ENCODE measurements at regions not wholly inside any gene's neighbourhood (a gene's known extent, or its start where the extent isn't known, plus 50 kb on each side); places are given as distances from the start of the nearest gene placed in this dataset.
"Not testable (repeated sequence)": the region's sequence is repeated elsewhere in the genome, so short reads cannot be mapped to it uniquely, and the experiment has no call there.

- DNase-seq, result no peak
Measured at GRCh38 chrX:97860226-97860625, 976.5 kb downstream of the RPA4 start.

DNA sequence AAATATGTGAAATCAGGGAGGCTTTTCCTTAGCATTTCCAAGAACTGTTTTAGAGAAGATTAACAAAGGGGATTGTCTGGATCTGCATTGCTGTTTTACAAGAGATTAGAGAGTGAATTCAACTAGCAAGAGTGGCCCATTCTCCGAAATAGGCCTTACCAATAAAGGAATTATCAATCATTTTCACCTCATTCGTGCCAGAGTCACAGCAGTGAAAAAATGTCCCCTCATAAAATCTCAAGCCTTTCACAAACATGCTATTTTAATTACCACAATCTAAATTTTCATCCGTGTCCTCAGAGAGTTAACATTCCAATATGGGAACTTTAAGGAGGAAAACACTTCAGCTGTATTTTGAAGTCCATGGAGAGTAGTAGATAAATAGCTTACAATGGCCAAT lies 979.6 kb downstream of the RPA4 start:
- DNase-seq, result no peak

DNA sequence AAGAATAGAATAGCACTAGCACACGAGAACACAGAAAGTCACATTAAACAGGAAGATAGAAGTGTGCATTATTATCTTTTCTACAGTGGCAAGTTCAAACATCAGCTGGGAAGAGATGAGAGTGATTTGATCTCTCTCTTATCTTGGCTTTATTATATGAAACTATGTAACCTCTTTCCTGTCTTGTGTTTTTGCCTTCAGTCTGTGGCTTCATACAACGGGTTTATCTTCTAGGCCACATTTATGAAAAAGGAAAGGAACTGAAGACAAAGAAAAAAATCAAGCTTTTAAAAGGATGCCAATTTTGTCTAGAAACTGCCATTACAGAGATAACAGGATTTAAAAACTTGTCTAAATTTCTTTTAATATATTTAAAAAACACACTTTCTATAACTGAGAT lies 983.6 kb downstream of the RPA4 start:
- DNase-seq, result no peak

DNA sequence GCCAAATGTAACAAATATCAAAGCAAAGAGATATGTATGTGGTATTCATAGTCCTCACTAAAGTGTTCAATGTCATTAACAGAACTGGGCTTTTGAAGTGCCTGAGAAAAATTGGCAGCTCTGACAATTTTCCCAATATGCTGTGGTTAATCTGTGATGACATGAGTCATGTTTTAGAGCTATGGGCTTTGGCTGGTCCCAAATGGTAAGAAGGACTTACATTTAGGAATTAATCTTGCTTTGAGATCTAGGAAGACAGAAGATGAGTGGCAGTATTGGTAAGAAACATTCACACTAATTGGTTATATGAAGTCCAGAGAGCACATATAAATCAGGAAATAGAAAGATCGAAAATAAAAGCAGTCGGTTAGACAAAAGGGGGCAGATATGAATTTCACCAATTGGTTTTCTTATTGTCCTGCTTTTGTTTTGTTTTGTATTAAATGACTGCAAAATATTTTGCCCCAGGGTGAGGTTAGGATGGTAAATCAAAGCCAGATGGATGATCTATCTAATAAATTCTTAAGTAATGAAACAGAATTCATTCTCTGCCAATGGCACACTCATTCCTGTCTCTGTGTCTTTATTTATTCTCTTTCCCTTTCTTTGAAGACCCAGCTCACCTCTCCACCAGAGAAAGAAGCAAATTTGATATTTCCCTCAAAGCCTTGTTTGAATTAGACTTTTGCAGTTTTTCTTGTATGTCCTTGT lies 993.1 kb downstream of the RPA4 start:
- no peak for DNase-seq

DNA sequence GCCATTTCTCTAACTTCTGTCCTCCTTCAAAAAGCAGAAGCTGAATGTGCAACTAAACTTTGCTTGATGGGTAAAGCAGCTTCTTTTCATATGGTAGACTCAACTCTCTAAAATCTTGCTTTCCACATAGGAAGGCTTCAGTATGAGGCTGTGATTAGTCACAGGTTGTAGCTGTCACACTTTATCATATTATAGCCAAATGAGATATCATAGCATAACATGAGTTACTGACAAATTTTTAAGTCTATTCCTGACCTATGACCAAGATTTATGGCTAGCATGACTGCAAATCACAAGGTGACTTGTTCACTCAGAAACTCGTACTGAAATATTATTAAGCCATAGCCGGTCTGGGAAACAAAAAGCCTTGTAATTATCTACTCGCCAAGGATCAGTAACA lies 998.6 kb downstream of the RPA4 start:
- DNase-seq, result no peak

DNA sequence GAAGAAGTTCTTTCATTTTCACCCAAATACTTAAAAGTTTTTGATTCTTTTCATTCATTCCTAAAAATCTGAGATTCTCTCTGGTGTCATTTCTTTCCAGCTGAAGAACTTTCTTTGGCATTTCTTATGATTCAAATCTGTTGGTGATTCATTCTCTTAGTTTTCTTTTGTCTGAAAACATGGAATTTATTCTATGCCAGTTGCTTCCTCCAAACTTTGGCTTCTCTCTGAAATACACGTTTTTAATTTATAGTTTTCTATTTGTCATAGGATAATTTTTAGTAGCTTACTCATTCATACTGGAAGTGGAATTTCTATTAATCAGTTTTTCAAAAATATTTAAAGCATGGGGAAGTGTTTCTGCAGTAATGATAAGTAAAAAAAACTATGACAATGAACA lies 1012.0 kb downstream of the RPA4 start:
- DNase-seq, result no peak

- DNase-seq, result no peak
Measured at GRCh38 chrX:97897998-97898397, 1014.3 kb downstream of the RPA4 start.

DNA sequence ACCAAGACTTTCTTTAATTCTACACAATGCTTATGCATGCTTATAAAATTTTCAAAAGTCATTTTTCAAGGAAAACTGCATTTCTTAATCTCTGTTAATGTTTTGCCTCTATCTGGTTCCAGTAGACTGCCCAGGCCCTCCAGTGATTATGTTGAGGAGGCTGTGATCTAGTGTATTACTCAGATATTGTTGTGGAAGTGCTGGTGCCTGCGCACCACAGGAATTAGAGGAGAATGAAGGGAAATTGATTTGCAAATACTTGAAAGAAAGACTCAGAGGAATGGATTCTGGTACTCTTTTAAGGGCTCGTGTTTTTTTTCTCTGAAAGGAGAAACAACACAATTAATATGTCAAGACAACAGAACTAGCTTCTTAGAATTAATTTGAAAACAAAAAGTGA lies 1015.1 kb downstream of the RPA4 start:
- no peak for DNase-seq

DNA sequence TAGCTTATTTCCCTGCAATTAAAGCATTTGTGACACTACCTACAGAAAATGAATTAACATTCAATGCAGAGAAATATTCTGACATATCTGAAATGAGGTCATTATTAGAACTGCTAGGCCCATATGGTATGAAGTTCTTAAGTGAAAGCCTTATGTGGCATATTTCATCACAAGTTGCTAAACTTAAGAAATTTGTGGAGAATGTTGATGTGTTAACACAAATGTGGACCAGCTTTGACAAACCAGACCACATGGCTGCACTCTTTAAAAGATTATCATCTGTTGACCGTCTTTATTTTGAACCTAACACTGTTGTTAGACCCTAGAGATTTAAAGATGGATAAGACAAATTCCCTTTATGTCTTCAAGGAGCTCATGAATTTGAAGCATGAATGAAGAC lies 1024.1 kb downstream of the RPA4 start:
- no peak for DNase-seq

DNA sequence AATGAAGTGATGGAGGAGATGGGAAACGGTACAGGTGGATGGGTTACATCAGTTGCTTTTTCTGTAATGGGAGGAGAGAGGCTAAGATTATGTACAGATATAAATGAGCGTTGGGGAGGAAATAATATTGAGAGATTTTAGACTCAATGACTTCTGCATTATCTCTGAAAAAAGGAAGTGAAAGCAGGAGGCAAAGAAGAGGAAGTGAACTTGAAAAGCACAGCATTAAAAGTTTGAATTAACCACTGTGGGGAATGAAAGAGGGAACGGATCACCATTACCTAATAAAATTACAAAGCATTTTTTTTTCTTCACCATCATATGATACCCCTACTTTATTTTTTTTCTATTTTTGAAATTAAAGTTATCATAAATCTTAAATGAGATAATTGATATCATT lies 1025.5 kb downstream of the RPA4 start:
- DNase-seq, result no peak

- DNase-seq, result not testable (repeated sequence)
Measured at GRCh38 chrX:97915390-97915789, 1031.7 kb downstream of the RPA4 start.

DNA sequence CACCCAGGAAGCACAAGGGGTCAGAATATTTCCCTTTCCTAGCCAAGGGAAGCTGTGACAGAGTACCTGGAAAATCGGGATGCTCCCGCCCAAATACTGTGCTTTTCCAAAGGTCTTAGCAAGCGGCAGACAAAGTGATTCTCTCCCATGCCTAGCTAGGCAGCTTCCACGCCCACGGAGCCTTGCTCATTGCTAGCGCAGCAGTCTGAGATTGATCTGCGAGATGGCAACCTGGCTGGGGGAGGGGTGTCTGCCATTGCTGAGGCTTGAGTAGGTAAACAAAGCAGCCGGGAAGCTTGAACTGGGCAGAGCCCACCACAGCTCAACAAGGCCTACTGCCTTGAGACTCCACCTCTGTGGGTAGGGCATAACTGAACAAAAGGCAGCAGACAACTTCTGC lies 1037.5 kb downstream of the RPA4 start:
- not testable (repeated sequence) for DNase-seq

DNA sequence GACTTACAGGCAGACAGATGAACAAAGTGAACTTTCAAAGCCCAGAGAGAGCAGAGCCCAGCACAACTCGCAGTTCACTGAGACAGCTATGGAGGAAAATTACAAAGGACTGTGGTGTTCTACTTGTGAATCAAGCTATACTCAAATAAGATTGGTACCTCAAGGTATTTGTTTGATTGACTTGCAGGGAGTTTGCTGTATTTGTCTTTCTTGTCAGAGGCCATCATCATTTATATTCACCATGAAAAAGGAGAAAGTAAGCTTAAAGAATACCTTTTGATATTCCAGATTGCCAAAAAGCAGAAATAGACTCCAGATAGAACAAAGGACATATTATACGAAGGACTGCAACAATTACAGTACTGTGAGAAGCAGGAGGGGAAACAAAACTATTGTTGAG lies 1047.9 kb downstream of the RPA4 start:
- no peak for DNase-seq

GRCh38 chrX:97936296-97936695 lies 1052.6 kb downstream of the RPA4 start:
- DNase-seq, result no peak

DNA sequence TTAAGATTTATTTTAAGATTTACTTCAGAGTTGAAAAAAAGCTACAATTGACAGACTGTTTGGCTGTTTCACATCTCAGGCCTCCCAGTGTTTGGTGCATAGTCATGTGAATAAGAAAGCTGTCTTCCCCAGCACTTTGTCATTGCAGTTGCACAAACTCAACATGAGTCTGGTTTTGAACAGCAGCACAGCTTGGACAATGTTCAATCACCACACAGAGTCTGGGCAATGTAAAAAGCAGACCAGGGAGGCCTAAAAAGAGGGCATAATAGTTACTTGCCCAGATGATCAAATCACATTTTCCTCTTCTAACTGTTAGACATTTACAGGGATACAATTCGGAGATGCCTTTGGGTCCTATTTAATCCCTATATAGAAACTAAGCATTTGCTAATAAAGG lies 1055.0 kb downstream of the RPA4 start:
- DNase-seq, result no peak

DNA sequence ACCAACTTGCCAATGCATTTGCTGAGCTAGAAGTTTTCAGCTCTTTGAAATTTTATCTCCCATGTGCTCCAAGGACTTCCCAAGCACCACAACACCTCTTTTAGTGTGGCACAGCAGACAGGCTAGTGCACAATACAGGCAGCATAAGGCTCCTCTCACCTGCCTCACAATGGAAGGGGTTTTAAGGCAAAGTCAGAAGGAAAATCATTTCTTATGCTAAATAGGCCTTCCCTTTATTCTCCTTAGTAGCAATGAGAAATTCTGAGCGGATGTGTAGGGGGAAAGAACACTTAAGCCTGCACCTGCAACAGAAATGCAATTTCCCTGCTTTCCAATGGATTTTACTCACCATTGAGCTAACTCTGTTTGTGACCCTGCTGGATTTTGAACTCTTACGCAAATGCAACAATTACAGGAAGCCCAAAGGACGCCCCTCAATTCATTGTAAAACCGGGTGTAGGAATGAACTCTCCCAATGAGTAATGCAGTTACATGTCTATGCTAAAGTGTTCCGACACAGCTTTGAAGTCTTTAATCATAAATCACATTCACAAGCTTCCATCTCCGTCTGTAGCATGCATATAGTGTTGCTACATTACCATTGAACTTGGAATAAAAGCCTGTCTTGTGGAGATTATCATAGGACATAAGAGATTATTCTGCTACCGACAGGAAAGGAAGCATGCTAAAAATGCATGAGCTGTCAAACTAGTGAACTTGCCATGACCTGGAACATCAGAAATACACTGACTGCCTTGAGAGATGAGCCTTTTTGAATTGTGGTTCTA lies 1084.9 kb downstream of the RPA4 start:
- DNase-seq, result no peak

DNA sequence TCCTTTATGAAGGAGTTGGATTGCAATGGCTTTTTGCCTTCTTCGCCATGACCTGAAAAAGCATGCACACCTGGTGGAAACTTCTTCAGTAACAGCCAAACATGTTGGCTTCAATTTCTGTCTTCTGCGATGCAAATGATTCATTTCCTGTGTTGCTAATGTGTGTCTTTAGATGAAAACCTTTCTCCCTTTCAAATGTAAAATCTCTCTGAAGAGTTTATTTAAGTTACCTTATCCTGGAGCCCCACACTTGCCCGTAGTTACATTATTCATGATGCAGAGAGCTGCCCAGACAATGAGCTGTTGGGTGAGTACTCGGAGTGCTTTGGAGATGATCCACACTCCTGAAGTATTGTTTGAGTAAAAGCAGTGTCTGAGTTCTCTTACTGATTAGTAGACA lies 1100.9 kb downstream of the RPA4 start:
- DNase-seq, result no peak

DNA sequence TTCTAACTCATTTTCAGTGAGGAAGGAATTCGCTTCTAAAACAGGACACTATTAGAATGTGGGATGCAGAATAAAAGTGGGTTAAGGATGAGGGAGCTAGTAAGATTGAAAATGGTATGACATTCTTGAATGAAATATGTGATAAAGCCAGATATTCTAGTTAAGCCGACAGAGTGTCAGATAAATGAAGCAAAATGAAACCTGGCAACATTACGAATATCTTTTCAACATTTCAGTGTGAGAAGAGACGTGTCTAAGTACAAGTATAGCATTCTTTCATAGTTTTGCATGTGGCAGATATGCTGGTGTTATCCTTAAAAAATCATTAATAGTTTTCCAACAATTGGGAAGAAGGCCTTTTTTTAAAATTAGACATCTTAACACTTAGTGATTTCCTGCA lies 1101.4 kb downstream of the RPA4 start:
- no peak for DNase-seq

- DNase-seq, result no peak
Measured at GRCh38 chrX:97987979-97988378, 1104.3 kb downstream of the RPA4 start.

DNA sequence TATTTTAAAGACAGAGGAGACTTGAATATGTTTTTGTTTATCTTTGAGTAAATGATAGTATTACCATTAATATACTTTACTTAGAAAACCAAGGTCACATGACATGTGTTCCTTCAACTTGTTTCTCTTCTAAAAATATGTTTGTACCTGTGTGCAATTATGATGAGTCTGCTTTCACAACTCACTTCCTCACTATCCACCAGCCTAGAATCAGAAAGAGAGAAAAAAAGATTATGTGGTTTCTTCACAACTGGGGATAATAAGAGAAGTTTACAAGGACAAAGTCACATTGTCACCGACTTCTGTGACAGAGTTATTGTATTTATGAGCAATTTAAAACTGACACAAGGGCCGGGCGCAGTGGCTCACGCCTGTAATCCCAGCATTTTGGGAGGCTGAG lies 1112.1 kb downstream of the RPA4 start:
- no peak for DNase-seq

GRCh38 chrX:98028691-98029090 lies 1145.0 kb downstream of the RPA4 start:
- DNase-seq, result no peak

DNA sequence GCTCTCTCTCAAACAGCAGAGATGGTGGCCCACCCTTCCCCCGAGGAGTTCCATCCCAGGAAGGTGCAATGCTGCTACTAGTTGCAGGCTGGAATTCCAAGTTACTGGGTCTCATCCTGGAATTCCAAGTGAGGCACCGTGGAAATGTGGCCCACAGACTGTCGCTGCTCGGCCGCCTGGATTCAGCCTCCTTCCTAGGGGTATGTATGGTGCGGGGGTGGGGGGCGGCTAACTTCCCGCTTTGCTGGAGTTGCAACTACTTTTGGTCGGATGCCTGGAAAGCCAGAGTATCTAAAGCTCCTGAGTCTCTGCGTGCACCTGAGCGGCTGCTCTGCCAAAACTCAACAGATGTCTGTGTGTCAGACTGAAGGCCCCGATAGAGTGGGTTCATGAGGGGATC lies 1146.2 kb downstream of the RPA4 start:
- DNase-seq, result no peak

GRCh38 chrX:98057176-98057575 lies 1173.5 kb downstream of the RPA4 start:
- DNase-seq, result no peak

DNA sequence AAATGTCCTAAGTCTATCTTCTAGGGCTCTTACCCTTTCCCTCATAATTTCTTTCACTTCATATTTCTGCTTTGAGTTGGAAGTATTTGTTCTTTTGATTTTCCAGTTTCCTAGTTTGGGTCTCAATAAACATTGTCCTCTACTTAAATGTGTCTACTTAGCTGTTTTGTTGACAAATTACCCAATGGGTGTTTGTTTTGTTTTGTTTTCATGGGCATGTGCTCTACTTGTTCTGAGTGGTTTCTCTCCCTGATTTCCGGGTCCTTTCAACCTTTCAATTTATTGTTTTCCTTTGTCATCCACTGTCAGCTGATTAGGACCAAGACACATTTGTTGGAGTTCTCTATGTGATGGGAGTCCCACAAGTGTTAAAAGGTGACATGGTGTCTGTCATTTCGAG lies 1181.4 kb downstream of the RPA4 start:
- DNase-seq, result no peak

DNA sequence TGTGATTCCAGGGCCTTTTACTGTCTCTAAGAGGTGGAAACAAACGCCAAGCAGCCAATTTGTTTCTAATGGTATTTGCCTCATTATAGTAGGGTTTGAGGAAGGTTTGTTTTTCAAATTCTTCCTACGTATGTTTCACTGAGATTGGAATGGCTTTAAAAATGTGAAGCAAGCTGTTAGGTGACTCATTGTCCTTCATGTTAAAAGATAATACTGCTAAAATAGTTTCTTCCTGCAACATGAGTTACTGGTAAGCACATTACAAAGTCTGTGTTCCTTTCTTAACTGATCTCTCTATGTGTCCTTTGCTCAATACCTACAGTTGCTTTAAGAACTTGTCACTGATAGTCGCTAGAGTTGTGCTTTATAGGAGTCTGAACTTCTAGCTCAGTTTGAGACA lies 1183.9 kb downstream of the RPA4 start:
- no peak for DNase-seq

Data from right hindlimb (tissue), 1 donor.